Calu3 (cell line): ENCODE measurements at regions not wholly inside any gene's neighbourhood (a gene's known extent, or its start where the extent isn't known, plus 50 kb on each side); places are given as distances from the start of the nearest gene placed in this dataset.

Experiments
- BruUV-seq: library from RNA; stranded (reverse); fragments of 400-500 nt; replicated peaks from 2 replicates; lab custom pipeline; 2021; lab: Mats Ljungman, UMichigan
- CTCF ChIA-PET: fragments of 300-600 bp; sonication (Branson Sonifier 250); formaldehyde crosslinking; loops from one replicate; lab custom pipeline; 2022; ENCODE audit warnings: antibody characterized with exemption; lab: Charles Lee
- DNase-seq: peaks from one replicate; pipeline ENCODE4 v3.0.0; 2022
- H3K27ac Mint-ChIP-seq: one replicate; pipeline ENCODE4 v1.8.0; 2022; ENCODE audit warnings: mixed read lengths; ENCODE audit not compliant: unreplicated experiment
- H3K27me3 Mint-ChIP-seq: one replicate; pipeline ENCODE4 v1.8.0; 2022; ENCODE audit warnings: mixed read lengths; ENCODE audit not compliant: unreplicated experiment
- H3K36me3 Mint-ChIP-seq: one replicate; pipeline ENCODE4 v1.8.0; 2022; ENCODE audit warnings: mild to moderate bottlenecking, moderate library complexity, mixed read lengths; ENCODE audit not compliant: insufficient read depth, unreplicated experiment
- H3K4me1 Mint-ChIP-seq: one replicate; pipeline ENCODE4 v1.8.0; 2022; ENCODE audit warnings: mild to moderate bottlenecking, low read depth, mixed read lengths; ENCODE audit not compliant: unreplicated experiment
- H3K4me3 Mint-ChIP-seq: one replicate; pipeline ENCODE4 v1.8.0; 2022; ENCODE audit warnings: mild to moderate bottlenecking, low read depth, moderate library complexity, mixed read lengths; ENCODE audit not compliant: unreplicated experiment
- H3K9me3 Mint-ChIP-seq: one replicate; pipeline ENCODE4 v1.8.0; 2022; ENCODE audit warnings: low read depth, mixed read lengths; ENCODE audit not compliant: unreplicated experiment
- CTCF ChIP-seq: fragments of 200-600 bp; IDR thresholded peaks from one replicate; pipeline ENCODE4 v1.8.0; 2022; ENCODE audit warnings: antibody characterized with exemption; ENCODE audit not compliant: unreplicated experiment
- intact Hi-C: fragments of 100-400 bp; cut with micrococcal nuclease; formaldehyde crosslinking; loops from one replicate; pipeline ENCODE4 v1.10.0; 2022; ENCODE audit not compliant: unreplicated experiment

GRCh38 chr4:12761694-12762093 lies 722.4 kb downstream of the RAB28 start:
- DNase-seq: no peak
- no peaks in the 10 kb centered on the region for H3K36me3 Mint-ChIP-seq
- H3K27ac Mint-ChIP-seq: no peak overlapping the region
- intact Hi-C loops: no loop called here
- TF ChIP-seq CTCF: no peak
- H3K27me3 Mint-ChIP-seq: no peaks in the 10 kb centered on the region
- CTCF ChIA-PET: no interaction called here
- no TSS peak for BruUV-seq
- H3K9me3 Mint-ChIP-seq: peaks cover 2% of the 10 kb centered on the region
- H3K4me3 Mint-ChIP-seq: no peak overlapping the region
- no peaks in the 10 kb centered on the region for H3K4me1 Mint-ChIP-seq

- H3K4me3 Mint-ChIP-seq: no peak overlapping the region
- no peaks in the 10 kb centered on the region for H3K4me1 Mint-ChIP-seq
- TF ChIP-seq CTCF: no peak
- DNase-seq: no peak
- no peaks in the 10 kb centered on the region for H3K9me3 Mint-ChIP-seq
- no peak overlapping the region for H3K27ac Mint-ChIP-seq
- no TSS peak for BruUV-seq
- CTCF ChIA-PET: no interaction called here
- intact Hi-C loops: no loop called here
- H3K36me3 Mint-ChIP-seq: no peaks in the 10 kb centered on the region
- H3K27me3 Mint-ChIP-seq: no peaks in the 10 kb centered on the region
These were observed 737.0 kb downstream of the RAB28 start for GRCh38 chr4:12747154-12747553.

- Mint-ChIP-seq H3K36me3 (no peaks in the 10 kb centered on the region), H3K27me3 (no peaks in the 10 kb centered on the region), H3K4me3 (no peak overlapping the region), H3K4me1 (no peaks in the 10 kb centered on the region), H3K9me3 (peaks cover 2% of the 10 kb centered on the region), H3K27ac (no peak overlapping the region)
- intact Hi-C loops: no loop called here
- DNase-seq: no peak
- BruUV-seq: no TSS peak
- no peak for TF ChIP-seq CTCF
- CTCF ChIA-PET: no interaction called here
These were observed 737.9 kb downstream of the RAB28 start for GRCh38 chr4:12746221-12746620.

GRCh38 chr4:12734586-12734985 lies 749.6 kb downstream of the RAB28 start:
- H3K9me3 Mint-ChIP-seq: no peaks in the 10 kb centered on the region
- peaks cover 15% of the 10 kb centered on the region for H3K27me3 Mint-ChIP-seq
- intact Hi-C loops: no loop called here
- no peak for TF ChIP-seq CTCF
- no peak for DNase-seq
- H3K36me3 Mint-ChIP-seq: no peaks in the 10 kb centered on the region
- BruUV-seq: no TSS peak
- H3K27ac Mint-ChIP-seq: no peak overlapping the region
- H3K4me3 Mint-ChIP-seq: no peak overlapping the region
- H3K4me1 Mint-ChIP-seq: no peaks in the 10 kb centered on the region
- CTCF ChIA-PET: no interaction called here
